Transverse colon (tissue), 3 donors: ENCODE measurements at regions not wholly inside any gene's neighbourhood (a gene's known extent, or its start where the extent isn't known, plus 50 kb on each side); places are given as distances from the start of the nearest gene placed in this dataset.

Source experiments
- EP300 ChIP-seq: sonication (generic); formaldehyde crosslinking; IDR thresholded peaks from one replicate; pipeline ENCODE4 v1.6.1; 2017; ENCODE audit warnings: antibody characterized with exemption, low read depth
- POLR2A ChIP-seq: fragments of 450-650 bp; IDR thresholded peaks from one replicate; pipeline ENCODE4 v1.6.1; 2016; ENCODE audit warnings: antibody characterized with exemption, mild to moderate bottlenecking, moderate library complexity
- TF ChIP-seq, protein P1 (sequence below), 5 experiments: fragments of 200-600 bp in 3 of 5; fragments of 450-650 bp in 2 of 5; sonication (generic) in 3 of 5; IDR thresholded peaks; 1 replicate in 2 of 5; 2 replicates in 3 of 5; pipeline ENCODE4 v1.5.1; 2016 to 2017; ENCODE audit warnings: antibody characterized with exemption in 5 of 5, inconsistent platforms in 3 of 5, mild to moderate bottlenecking in 2 of 5, moderate library complexity in 1 of 5

DNA sequence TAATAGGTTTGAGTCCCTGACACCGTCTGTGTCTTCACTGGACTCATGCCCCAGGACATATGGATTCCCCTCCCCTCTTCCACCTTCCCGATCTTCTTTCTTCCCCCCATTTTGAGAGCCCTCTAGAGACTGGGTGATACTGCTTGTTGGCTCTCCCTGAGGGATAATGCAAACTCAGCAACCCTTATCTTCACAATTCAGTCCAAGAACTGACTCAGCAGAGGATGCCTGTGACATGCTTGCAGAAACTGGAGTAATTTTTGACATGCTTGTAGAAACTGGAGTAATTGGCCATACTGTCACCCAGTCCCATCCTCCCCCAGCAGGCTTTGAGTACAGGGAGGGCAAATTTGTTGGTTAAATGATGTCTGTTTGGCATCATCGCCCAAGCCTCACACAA lies 127.6 kb upstream of the CTTNBP2NL start:
- no peak for TF ChIP-seq EP300
- no peak for TF ChIP-seq POLR2A
- TF ChIP-seq, protein P1, sequence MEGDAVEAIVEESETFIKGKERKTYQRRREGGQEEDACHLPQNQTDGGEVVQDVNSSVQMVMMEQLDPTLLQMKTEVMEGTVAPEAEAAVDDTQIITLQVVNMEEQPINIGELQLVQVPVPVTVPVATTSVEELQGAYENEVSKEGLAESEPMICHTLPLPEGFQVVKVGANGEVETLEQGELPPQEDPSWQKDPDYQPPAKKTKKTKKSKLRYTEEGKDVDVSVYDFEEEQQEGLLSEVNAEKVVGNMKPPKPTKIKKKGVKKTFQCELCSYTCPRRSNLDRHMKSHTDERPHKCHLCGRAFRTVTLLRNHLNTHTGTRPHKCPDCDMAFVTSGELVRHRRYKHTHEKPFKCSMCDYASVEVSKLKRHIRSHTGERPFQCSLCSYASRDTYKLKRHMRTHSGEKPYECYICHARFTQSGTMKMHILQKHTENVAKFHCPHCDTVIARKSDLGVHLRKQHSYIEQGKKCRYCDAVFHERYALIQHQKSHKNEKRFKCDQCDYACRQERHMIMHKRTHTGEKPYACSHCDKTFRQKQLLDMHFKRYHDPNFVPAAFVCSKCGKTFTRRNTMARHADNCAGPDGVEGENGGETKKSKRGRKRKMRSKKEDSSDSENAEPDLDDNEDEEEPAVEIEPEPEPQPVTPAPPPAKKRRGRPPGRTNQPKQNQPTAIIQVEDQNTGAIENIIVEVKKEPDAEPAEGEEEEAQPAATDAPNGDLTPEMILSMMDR (IDR thresholded peaks at IDR 0.05) = no peak
